Mesothelial cell of epicardium (in vitro differentiated cells): ENCODE measurements at regions not wholly inside any gene's neighbourhood (a gene's known extent, or its start where the extent isn't known, plus 50 kb on each side); places are given as distances from the start of the nearest gene placed in this dataset.

Experiments
- DNase-seq, 2 experiments: peaks; one replicate each; pipeline ENCODE4 v3.0.0; 2021; ENCODE audit warnings: low spot score in 2 of 2; ENCODE audit not compliant: unreplicated experiment in 2 of 2
- H3K27ac Mint-ChIP-seq: 2 replicates; pipeline ENCODE4 v1.8.0; 2021; ENCODE audit warnings: mixed read lengths
- H3K27me3 Mint-ChIP-seq: 2 replicates; pipeline ENCODE4 v1.8.0; 2021; ENCODE audit warnings: low read depth, mixed read lengths
- H3K36me3 Mint-ChIP-seq: 2 replicates; pipeline ENCODE4 v1.8.0; 2021; ENCODE audit warnings: mixed read lengths
- H3K4me1 Mint-ChIP-seq: 2 replicates; pipeline ENCODE4 v1.8.0; 2021; ENCODE audit warnings: mixed read lengths
- H3K4me3 Mint-ChIP-seq: 2 replicates; pipeline ENCODE4 v1.8.0; 2021; ENCODE audit warnings: mild to moderate bottlenecking, moderate library complexity, mixed read lengths
- H3K9me3 Mint-ChIP-seq: 2 replicates; pipeline ENCODE4 v1.8.0; 2021; ENCODE audit warnings: mixed read lengths
- TF ChIP-seq, protein P1 (sequence below): fragments of 200-600 bp; sonication (generic); IDR thresholded peaks from one replicate; pipeline ENCODE4 v1.5.0; 2021; ENCODE audit warnings: antibody characterized with exemption; ENCODE audit not compliant: unreplicated experiment

DNA sequence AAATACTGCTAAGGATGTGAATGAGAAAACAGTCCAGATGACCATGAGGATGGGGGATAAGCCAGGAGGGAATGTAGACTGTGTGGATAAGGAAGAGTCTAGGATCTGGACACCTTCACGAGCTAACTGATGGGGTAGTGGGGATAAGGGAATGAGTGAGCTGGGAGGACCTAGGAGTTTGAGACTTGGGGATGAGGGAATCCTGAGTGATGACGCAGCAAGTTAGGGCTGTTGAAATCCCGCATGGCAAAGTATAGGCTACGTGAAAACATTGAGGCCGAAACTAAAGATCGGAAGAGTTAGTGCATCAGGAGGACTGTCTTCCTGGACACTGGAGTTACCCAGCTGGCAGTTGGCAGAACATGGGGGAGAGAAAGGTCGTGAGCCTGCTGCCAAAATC, 129.2 kb upstream of the EEA1 start:
- no peak overlapping the region for H3K27ac Mint-ChIP-seq
- no peaks in the 10 kb centered on the region for H3K9me3 Mint-ChIP-seq
- TF ChIP-seq, protein P1, sequence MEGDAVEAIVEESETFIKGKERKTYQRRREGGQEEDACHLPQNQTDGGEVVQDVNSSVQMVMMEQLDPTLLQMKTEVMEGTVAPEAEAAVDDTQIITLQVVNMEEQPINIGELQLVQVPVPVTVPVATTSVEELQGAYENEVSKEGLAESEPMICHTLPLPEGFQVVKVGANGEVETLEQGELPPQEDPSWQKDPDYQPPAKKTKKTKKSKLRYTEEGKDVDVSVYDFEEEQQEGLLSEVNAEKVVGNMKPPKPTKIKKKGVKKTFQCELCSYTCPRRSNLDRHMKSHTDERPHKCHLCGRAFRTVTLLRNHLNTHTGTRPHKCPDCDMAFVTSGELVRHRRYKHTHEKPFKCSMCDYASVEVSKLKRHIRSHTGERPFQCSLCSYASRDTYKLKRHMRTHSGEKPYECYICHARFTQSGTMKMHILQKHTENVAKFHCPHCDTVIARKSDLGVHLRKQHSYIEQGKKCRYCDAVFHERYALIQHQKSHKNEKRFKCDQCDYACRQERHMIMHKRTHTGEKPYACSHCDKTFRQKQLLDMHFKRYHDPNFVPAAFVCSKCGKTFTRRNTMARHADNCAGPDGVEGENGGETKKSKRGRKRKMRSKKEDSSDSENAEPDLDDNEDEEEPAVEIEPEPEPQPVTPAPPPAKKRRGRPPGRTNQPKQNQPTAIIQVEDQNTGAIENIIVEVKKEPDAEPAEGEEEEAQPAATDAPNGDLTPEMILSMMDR = no peak

DNA sequence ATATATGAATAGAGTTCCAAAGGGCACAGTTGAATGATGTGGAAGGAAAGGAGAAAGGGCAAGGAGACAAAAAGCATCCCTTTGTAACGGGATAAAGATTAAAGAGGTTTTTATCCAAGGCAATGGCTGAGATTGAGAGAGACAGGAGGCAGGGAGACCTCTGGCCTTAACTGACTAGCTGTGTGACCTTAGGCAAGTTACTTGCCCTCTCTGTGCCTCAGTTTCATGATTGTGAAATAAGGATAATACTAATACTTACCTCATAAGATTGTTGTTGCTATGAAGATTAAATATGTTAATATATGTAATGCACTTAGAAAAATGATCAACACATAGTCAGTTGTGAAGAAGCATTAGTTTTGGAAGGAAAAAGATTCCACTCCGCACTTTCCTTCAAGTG, 130.2 kb upstream of the EEA1 start:
- Mint-ChIP-seq H3K4me3 (no peak overlapping the region), H3K27ac (no peak overlapping the region), H3K4me1 (peaks cover 11% of the 10 kb centered on the region), H3K36me3 (no peaks in the 10 kb centered on the region), H3K27me3 (peaks cover 4% of the 10 kb centered on the region), H3K9me3 (no peaks in the 10 kb centered on the region)
- DNase-seq = no peak
- TF ChIP-seq, protein P1 = no peak

More for the DNA sequence above, 129.2 kb upstream of the EEA1 start:
- Mint-ChIP-seq H3K4me1 (peaks cover 11% of the 10 kb centered on the region), H3K27me3 (no peaks in the 10 kb centered on the region), H3K4me3 (no peak overlapping the region), H3K36me3 (no peaks in the 10 kb centered on the region)
- no peak for DNase-seq

DNA sequence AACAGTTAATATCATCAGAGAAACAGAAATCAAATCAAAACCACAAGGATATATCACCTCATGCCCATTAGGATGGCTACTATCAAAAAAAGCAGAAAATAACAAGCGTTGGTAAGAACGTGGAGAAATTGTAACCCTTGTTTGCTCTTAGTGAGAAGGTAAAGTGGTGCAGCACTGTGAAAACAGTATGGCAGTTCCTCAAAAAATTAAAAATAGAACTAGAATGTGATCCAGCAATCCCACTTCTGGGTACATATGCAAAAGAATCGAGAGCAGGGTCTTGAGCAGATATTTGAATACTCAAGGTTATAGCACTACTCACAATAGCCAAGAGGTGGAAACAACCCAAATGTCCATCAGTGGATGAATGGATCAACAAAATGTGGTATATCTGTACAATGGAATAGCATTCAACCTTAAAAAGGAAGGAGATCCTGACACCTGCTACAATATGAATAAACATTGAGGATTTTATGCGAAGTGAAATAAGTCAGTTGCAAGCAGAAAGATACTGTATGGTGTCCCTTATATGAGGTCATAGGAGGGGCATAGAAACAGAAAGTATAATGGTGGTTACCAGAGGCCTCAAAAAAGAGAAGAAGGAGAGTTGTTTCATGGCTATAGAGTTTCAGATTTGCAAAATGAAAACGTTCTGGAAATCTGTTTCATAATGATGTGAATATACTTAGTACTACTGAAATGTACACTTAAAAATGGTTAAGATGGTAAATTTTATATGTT, 131.0 kb upstream of the EEA1 start:
- Mint-ChIP-seq H3K27ac (no peak overlapping the region), H3K4me1 (peaks cover 11% of the 10 kb centered on the region), H3K36me3 (no peaks in the 10 kb centered on the region), H3K4me3 (no peak overlapping the region), H3K27me3 (peaks cover 4% of the 10 kb centered on the region), H3K9me3 (no peaks in the 10 kb centered on the region)
- TF ChIP-seq, protein P1 = no peak
- no peak for DNase-seq

DNA sequence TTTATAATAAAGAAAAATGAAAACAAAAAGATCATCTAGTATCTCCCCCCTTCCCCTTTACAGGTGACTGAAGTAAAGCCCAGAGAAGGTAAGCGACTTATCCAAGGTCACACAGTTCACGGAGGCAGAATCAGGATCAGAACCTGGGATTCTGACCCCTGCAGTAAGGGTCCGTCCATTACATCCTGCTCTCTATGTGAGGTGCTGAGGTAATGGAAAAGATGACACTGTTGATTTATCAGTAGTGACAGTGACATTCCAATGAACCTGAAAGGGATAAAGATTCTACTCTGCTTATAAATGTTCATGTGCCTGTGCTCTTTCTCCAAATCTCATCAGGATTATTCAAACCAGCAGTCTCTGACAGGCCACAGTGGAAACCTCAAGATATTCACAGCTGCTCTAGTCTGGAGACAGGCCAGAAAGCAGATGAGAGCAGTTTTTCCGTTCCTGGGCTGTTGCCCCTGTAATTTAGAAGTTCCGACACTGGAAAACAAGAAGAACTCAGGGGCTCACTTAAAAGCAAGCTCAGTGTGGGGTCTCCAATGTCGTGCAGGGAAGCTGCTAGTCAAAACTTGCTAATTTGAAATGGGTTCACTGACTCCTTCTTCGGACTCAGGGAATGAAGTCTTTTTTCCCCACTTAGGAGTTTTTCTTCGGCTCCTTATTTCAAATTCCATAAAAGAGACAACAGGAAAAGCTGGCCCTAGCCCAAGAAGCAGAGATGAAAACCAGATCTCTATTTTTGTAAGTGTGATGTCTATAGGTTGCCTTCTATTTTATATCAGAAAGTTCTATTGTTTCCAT, 131.8 kb upstream of the EEA1 start:
- Mint-ChIP-seq H3K27ac (peak overlapping the region; percentile 80), H3K27me3 (peaks cover 4% of the 10 kb centered on the region), H3K4me3 (peak overlapping the region; percentile 13), H3K36me3 (no peaks in the 10 kb centered on the region), H3K4me1 (peaks cover 11% of the 10 kb centered on the region), H3K9me3 (no peaks in the 10 kb centered on the region)
- peak in 1 of 2 experiments; percentile 39 for DNase-seq
- TF ChIP-seq, protein P1 = no peak

DNA sequence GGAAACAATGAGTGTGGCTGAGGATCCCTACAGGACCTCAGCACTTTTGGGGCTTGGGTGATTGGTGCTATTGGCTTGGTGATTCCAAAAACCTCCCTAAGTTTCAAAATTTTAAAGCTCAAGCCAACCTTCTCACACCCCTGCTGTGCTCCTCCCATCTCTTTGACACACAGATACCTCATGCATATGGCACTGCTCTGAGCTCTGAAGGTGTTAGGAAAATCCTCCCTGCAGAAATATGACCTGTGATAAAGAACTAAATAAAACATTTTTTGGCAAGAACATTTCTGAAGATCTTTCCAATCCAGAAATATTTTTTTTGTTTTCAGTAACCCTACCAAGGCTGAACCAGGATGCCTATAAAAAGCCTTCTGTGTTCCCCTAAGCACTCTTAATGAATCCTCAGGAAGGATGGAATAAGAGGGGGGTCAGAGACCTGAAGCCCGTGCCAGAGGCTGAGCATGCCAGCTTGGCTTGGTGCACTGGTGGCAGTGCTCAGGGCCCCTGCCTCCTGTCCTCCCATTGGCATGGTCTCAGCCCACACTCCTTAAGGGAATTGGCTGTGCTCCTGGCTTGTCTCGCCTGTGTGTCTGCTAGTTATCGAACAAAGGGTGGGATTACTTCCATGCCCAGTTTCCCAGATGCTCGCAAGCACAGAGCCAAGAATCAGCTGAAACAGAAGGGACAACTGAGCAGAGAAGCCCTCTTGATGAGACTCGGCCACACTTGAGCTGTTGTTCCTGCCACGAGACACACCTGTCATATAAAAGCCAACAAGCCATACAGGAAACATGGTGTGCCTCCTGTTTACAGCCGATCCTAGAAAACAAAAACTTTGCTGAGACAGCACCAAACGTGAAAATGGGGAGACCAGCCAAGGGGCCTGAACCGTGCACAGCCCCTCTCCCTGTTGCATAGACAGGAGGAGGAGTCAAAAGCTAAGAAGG, 132.7 kb upstream of the EEA1 start:
- TF ChIP-seq, protein P1 = no peak
- Mint-ChIP-seq H3K27ac (peak overlapping the region; percentile 64), H3K9me3 (no peaks in the 10 kb centered on the region), H3K4me1 (peaks cover 11% of the 10 kb centered on the region), H3K27me3 (peaks cover 4% of the 10 kb centered on the region), H3K4me3 (peak overlapping the region; percentile 13), H3K36me3 (no peaks in the 10 kb centered on the region)
- no peak for DNase-seq
